ENCODE measurements at regions not wholly inside any gene's neighbourhood (a gene's known extent, or its start where the extent isn't known, plus 50 kb on each side); places are given as distances from the start of the nearest gene placed in this dataset.

DNA sequence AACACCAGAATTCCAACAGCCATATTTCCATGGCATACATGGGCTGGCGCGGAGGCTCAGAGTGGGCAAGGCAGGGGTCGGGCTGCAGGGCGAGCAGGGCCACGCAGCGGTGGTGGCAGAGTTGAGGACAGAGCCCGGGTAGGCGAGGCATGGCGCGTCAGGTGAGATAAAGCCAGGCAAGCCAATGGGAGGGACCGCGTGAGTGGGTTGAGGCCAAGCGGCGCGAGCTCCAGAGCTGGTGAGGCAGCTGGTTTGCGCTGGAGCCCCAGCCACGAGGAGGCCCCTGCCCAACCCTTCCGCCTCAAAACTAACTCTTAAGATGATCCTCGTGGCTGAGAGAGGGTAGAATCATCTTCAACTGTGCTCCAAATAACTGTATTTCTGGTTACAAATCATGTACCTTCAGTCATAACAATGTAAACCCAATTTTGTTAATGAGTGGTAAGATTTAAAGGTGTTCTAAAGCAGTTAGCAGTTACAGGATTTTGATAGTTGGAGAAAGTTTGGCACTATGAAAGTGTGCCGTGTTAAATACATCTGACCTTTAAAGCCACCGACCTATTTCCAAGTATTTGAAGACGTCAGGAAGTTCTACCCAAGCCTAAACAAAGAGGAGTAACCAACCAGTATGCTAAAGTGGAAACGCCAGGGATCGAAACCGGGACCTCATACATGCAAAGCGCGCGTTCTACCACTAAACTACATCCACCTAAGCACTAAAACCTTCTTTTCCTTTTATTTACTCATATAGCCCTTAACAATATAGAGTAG, 107.9 kb downstream of the GPX5 start:
- intact Hi-C loops (cut with DNase I; ENCODE audit: low total_unique reads) = no loop called here
- no peak for DNase-seq

GRCh38 chr6:28634411-28634760, 108.7 kb downstream of the GPX5 start:
- WGBS, 5 donors = 8 to 16% (median 14%) methylated on average over 4 of the region's 4 CpGs
- H3K4me3 ChIP-seq = peak overlapping the region in 2 of 4 donors; percentile 1 to 19

More for the DNA sequence above, 107.9 kb downstream of the GPX5 start:
- Histone ChIP-seq H3K4me1 (peaks cover 0 to 14% (median 6%) of the 10 kb centered on the region in 4 donors), H3K27me3 (peaks cover 3 to 78% (median 24%) of the 10 kb centered on the region in 3 donors), H3K36me3 (no peaks in the 10 kb centered on the region), H3K4me3 (no peak overlapping the region), H3K27ac (no peak overlapping the region), H3K9me3 (peaks cover 0 to 7% (median 0%) of the 10 kb centered on the region in 4 donors)
- TF ChIP-seq, protein P1, sequence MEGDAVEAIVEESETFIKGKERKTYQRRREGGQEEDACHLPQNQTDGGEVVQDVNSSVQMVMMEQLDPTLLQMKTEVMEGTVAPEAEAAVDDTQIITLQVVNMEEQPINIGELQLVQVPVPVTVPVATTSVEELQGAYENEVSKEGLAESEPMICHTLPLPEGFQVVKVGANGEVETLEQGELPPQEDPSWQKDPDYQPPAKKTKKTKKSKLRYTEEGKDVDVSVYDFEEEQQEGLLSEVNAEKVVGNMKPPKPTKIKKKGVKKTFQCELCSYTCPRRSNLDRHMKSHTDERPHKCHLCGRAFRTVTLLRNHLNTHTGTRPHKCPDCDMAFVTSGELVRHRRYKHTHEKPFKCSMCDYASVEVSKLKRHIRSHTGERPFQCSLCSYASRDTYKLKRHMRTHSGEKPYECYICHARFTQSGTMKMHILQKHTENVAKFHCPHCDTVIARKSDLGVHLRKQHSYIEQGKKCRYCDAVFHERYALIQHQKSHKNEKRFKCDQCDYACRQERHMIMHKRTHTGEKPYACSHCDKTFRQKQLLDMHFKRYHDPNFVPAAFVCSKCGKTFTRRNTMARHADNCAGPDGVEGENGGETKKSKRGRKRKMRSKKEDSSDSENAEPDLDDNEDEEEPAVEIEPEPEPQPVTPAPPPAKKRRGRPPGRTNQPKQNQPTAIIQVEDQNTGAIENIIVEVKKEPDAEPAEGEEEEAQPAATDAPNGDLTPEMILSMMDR (IDR thresholded peaks at IDR 0.05) = no peak
- TF ChIP-seq EP300 (IDR thresholded peaks at IDR 0.05) (no peak), POLR2AphosphoS5 (IDR thresholded peaks at IDR 0.05) (no peak), POLR2A (IDR thresholded peaks at IDR 0.05) (no peak)
- WGBS, 5 donors = 56 to 88% (median 66%) methylated on average over 24 to 28 of the region's 28 CpGs

DNA sequence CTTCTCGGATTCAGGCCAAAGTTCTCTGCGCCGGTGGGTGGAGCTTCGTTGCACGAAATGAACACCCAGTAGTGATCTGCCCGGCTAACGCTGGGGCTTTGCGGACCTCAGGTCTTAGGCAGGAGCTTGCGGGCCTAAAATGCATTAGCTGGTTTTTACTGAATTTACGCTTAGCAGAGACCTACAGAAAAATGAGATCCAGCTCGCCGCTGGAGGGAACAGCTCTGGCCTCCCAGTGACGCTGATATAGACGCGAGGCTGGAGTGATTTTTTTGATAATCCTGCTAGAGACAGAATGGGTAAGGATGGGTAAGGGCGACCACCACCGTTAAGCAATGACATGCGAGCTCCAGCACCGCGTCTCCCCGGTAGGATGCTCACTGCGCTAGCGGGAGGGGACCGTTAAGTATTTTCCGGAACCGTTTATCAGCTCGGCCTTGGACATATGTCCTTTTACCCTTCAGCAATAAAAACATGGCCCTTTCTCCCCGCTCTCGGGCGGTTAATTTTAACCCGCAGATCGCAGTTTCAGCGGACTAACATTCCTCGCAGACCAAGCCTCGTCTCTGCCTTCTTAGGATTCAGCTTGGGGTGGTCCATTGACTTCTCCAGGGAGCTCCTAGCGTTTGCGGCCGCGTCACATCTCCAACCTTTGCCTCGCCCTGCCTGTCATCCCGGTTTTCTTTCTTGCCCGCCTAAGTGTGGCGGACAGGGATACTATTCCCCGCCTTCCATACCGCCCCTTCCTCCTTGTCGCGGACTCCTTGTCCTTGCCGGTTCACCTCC, 109.3 kb downstream of the GPX5 start:
- Histone ChIP-seq H3K27me3 (peaks cover 3 to 90% (median 29%) of the 10 kb centered on the region in 3 donors), H3K36me3 (no peaks in the 10 kb centered on the region), H3K27ac (no peak overlapping the region), H3K9me3 (peaks cover 0 to 11% (median 4%) of the 10 kb centered on the region in 4 donors), H3K4me1 (peaks cover 0 to 14% (median 6%) of the 10 kb centered on the region in 4 donors), H3K4me3 (peak overlapping the region in 3 of 4 donors; percentile 1 to 19 (median 2))
- peak in 1 of 2 donors; percentile 73 for DNase-seq
- intact Hi-C loops (cut with DNase I; ENCODE audit: low total_unique reads) = no loop called here
- 1 to 3% (median 2%) methylated on average over 45 to 48 of the region's 48 CpGs for WGBS, 5 donors
- TF ChIP-seq, protein P1 (IDR thresholded peaks at IDR 0.05) = no peak
- TF ChIP-seq POLR2A (IDR thresholded peaks at IDR 0.05) (no peak), POLR2AphosphoS5 (IDR thresholded peaks at IDR 0.05) (no peak)

More at GRCh38 chr6:28634411-28634760, 108.7 kb downstream of the GPX5 start:
- Histone ChIP-seq H3K27ac (no peak overlapping the region), H3K36me3 (no peaks in the 10 kb centered on the region), H3K4me1 (peaks cover 0 to 14% (median 6%) of the 10 kb centered on the region in 4 donors), H3K9me3 (peaks cover 0 to 7% (median 0%) of the 10 kb centered on the region in 4 donors), H3K27me3 (peaks cover 3 to 84% (median 24%) of the 10 kb centered on the region in 3 donors)
- intact Hi-C loops (cut with DNase I; ENCODE audit: low total_unique reads) = no loop called here
- no peak for DNase-seq
- TF ChIP-seq, protein P1 (IDR thresholded peaks at IDR 0.05) = no peak
- TF ChIP-seq POLR2AphosphoS5 (IDR thresholded peaks at IDR 0.05) = no peak
- TF ChIP-seq EP300 (IDR thresholded peaks at IDR 0.05) = no peak
- no peak for TF ChIP-seq POLR2A (IDR thresholded peaks at IDR 0.05)

DNA sequence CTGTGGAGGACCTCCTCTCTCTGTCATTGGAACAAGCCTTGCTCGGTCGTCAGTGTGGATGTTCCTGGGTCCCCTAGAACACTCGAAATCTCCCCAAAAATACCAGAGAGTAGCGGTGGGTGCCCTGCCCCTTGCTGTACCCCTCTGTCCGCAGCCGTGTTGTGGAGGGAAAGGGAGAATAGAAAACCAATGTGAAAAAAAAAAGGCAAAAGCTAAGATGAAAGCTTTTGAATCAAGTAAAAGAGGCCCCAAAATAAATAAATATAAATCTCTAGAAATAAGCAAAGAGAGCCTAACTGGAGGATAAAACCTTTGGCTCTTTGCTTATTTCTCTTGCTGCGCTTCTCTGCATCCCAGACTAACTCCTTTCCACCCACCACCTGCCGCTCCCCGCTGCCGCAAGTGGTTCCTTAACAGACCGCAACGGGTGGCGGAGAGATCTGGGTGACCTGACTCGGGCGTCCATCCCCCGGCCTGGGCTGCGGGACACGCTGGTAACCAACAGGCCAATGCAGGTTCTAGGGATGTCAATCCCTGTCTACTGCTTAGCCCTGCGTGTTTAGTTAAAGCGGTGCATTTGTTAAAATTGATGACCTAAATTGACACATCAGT, 110.0 kb downstream of the GPX5 start:
- Histone ChIP-seq H3K9me3 (peaks cover 0 to 12% (median 8%) of the 10 kb centered on the region in 4 donors), H3K4me1 (peaks cover 0 to 14% (median 6%) of the 10 kb centered on the region in 4 donors), H3K4me3 (peak overlapping the region in 3 of 4 donors; percentile 1 to 19 (median 2)), H3K27ac (no peak overlapping the region), H3K27me3 (peaks cover 3 to 94% (median 31%) of the 10 kb centered on the region in 3 donors), H3K36me3 (no peaks in the 10 kb centered on the region)
- TF ChIP-seq, protein P1 (IDR thresholded peaks at IDR 0.05) = no peak
- TF ChIP-seq EP300 (IDR thresholded peaks at IDR 0.05) (no peak), POLR2A (IDR thresholded peaks at IDR 0.05) (no peak)
- WGBS, 5 donors = 5 to 10% (median 6%) methylated on average over 18 to 20 of the region's 20 CpGs
- peak in 1 of 2 donors; percentile 30 for DNase-seq
- intact Hi-C loops (cut with DNase I; ENCODE audit: low total_unique reads) = no loop called here

Data from stomach (tissue), 8 donors.